ENCODE measurements at regions not wholly inside any gene's neighbourhood (a gene's known extent, or its start where the extent isn't known, plus 50 kb on each side); places are given as distances from the start of the nearest gene placed in this dataset.

GRCh38 chr13:74866101-74866500, 615.9 kb downstream of the TBC1D4 start:
- TF ChIP-seq POLR2A (IDR thresholded peaks at IDR 0.05) (no peak), CTCF (IDR thresholded peaks at IDR 0.05) (no peak)
